ENCODE measurements at regions not wholly inside any gene's neighbourhood (a gene's known extent, or its start where the extent isn't known, plus 50 kb on each side); places are given as distances from the start of the nearest gene placed in this dataset.

- no peak for DNase-seq
These were observed 1879.4 kb upstream of the PIK3C3 start for GRCh38 chr18:40075616-40076015.

DNA sequence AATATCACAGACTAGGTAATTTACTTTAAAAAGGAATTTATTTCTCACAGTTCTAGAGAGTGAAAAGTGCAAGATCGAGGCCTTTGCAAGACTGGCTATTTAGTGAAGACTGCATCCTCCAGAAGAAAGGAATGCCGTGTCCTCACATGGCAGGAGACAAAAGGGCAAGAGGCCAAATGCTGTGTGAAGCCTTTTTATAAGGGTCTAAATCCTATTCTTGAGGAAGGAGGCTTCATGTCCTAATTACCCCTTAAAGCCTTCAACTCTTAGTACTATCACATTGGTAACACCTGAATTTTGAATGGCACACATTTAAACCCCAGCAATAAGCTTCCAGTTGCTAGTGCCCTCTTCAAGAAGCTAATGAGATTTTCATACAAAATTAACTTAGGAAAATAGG lies 1882.3 kb upstream of the PIK3C3 start:
- no peak for DNase-seq

DNA sequence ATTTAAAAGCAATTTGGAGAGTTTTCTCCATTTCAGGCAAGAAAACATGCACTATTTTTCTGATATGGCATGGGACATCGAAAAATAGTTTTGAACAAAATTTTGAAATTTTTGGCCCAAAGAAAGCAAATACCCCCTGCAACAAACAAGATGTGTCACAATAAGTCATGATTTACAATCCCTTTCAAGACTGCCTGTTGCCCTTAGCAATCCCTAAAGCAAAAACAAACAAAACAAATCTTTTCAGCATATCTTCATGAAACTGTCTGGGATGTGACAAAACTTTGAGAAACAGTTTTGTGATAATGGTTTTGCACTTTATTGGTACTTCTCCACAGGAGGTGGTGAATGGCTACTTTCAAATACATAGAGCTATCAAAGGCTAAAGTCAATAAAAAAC lies 1888.7 kb upstream of the PIK3C3 start:
- DNase-seq: no peak

- DNase-seq: no peak
These were observed 1891.5 kb upstream of the PIK3C3 start for GRCh38 chr18:40063488-40063887.

DNA sequence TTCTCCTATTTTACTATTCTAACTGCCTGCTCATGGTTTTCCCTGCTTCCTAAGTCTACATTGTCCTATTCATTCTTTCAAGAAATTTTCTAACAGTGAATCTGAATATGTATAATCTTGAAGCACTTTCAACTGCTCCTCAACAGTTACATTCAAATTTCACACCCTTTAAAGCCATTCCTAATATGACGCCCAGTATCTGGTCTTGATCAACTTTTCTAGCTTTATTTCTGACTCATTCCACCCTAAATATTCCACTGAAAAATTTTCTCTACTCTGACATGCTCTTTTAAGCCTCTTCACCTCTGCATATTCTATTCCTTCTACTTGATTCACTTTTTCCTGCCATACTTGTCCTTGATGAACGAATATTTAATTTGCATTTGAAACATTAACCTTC lies 1893.9 kb upstream of the PIK3C3 start:
- no peak for DNase-seq

DNA sequence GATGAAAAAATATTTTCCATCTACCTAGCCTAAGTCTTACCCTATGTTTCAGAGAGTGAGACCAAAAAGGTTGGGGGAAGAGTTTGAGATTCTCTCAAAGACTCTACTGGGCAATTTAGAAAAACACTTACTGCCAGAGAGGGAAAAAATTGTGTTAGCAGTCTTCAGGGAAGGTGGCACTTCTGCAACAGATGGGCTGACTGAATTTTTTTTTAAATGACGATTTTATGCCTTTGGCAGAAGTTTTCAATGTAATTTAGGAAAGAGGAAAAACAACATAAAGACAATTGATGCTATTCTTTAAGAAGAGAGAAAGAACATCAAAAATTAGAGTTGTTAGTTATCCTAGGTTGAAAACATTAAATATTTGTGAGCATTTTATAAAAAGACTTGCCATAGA lies 1894.5 kb upstream of the PIK3C3 start:
- no peak for DNase-seq

DNA sequence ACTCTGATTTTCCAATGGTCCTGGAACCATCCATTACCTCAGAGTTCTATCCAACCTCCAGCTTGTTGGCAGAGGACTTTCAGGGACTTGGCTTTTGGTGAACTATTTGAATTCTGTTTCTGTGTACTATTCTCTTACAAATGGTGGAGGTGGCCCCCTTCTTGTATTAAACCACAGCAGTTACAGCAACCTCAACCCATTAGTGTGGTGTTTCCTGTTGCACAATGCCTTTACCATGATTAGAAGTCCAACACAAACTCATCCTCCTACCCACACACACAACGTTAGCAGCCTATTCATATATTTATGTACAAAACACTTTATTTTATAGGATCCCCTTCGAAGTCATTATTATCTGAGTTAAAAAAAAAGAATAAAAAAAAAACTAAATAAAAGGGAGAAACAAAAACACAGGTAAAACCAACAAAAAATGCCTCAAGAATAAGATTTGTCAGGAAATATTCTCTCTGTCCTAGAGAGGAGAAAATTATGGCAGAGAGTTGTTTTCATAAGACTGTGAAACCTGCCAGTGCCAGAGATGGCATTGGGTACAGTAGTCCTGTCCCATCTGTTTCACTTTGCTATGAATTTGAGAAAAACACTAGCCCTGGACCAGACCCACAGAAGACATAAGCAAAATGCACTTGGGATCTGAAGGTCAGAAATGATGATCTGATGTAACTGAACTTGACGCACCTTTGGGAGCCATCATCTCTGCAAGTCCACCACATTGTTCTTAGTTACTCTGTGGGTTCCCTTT lies 1896.0 kb upstream of the PIK3C3 start:
- DNase-seq: no peak

DNA sequence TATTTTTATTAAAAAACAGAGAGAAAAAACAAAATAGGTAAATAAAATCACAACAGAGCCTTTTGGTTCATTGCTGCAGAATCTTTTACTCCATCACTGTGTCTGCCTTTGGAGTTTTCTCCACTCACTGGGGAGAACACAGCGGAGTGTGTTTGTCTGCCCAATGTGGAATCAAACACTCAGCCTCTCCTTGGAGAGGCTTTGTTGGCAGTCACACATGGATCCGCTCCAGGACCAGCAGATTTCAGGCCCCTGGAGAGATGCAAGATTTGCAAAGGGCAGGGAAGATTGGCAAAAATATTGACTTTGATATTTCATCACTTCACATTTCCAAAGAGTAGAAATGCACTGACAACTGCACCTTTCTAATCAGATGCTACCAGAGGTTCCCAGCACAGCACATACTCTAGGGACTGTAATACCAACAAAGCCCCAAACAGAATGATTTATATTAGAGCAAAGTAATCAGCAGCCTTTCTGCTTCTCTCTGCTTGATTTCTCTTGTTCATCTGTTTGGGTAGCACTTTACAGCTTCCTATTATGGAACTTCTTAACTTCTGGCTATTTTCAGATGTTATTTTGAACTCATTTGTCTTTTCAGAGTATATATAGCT lies 1898.8 kb upstream of the PIK3C3 start:
- no peak for DNase-seq

DNA sequence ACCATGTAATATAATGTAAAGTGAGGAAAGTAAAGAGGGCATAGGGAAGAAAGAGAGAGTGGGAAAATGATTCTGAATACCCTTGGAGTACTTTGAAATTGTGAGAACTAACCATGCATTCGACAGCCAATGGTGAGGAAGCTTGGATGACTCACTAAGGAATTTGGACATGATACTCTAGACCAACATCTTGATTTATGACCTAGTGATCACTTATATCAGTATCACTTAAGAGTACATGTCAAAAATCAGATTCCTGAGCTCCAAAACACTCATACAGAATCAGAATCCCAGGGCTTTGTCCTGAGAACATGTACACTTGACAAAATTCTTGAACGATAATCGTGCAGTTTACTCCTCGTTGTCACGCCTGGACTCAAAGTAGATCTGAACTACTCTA lies 1899.8 kb upstream of the PIK3C3 start:
- DNase-seq: no peak

- no peak for DNase-seq
These were observed 1905.3 kb upstream of the PIK3C3 start for GRCh38 chr18:40049716-40050115.

GRCh38 chr18:40048886-40049650 lies 1906.0 kb upstream of the PIK3C3 start:
- DNase-seq: no peak

- no peak for DNase-seq
These were observed 1906.8 kb upstream of the PIK3C3 start for GRCh38 chr18:40048253-40048652.

DNA sequence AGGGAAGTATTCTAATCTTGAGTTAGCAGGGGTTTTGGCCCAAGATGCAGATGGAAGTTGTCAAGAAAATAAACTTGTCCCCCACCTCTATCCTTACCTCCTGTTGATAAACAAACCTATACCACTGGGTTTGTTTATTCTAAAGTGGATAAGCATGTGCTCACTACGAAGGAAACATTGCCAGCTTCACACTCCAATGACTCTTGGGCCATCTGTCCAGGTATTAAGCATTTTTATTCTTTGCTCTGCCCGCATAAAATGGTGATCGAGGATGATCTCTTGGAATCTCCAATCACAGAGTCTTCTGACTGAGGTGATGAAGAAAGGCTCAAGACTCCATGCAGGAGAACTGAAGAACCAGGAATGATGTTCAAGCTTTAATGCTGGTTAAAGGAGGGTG lies 1908.4 kb upstream of the PIK3C3 start:
- no peak for DNase-seq

DNA sequence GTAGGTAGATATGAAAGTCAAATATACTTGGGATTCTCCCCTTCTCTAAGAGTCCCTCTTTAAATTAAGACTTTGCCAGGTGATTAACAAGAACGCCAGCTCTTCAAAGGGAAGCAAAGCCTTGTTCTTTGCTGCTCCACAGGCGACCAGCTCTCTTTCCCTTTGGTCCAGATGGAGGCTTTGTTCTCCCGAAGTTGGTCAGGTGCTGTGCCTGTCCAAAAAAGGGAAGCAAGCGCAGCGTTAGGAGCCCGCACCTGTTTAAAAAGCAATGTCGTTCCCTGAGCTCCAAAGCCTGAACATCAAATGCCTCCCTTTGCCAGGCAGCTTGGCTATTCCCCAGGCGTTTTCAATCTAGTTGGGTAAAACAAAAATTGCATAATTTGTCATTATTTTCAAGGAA lies 1913.1 kb upstream of the PIK3C3 start:
- no peak for DNase-seq

- DNase-seq: no peak
These were observed 1914.5 kb upstream of the PIK3C3 start for GRCh38 chr18:40040574-40040973.

- DNase-seq: no peak
These were observed 1917.7 kb upstream of the PIK3C3 start for GRCh38 chr18:40037356-40037755.

DNA sequence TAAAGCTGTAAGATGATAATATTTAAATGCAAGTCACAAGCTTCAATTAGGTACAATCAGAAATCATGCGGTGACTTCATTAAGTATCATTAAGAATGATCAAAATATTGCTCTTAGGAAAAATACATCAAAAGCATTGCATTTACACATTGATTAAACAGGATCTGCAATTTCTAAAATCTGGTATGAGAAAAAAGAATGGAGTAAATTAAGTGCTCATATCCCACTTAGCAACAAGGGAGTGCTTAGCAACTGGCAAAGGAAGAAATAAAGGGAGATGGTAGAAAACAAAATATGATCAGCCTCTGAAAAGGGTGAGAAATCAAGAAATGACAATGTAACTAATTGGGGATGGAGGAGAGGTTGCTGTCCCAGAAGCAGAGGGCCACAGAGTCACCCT lies 1918.2 kb upstream of the PIK3C3 start:
- DNase-seq: no peak

DNA sequence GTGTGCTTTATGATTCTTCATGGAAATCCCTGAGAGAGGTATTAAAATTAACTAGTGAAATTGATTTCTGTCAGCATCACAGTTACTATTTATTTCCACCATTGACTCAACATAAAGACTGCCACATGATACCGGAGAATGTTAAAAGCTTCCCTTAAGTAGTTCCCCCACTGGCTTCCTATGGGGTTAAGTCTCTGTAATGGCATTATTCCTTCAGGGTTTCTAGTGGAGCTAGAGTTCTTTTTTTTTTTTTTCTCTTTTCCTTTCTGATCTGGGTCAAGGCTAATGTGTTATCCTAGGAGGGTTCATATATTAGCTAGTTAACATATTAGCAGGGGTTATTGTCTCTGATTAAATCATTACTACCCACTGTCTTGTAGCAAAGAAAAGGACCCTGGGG lies 1919.1 kb upstream of the PIK3C3 start:
- no peak for DNase-seq

- DNase-seq: no peak
These were observed 1923.0 kb upstream of the PIK3C3 start for GRCh38 chr18:40032076-40032475.

DNA sequence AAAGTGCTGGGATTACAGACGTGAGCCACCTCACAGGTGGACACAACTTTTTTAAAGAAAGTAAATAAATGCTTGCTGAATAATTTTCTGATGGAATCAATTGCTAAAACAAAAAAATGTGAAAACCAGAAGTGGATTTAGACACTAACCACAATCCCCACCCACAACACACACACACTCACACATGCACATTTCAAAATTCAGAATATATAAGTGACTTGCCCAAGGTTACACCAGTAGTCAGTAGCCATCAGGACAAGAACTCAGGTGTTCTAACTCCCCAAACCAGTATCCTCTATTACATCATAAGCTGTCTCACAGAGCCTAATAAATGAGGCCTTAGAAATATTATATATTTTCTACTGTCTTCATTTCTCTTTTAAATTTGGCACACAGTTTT lies 1923.6 kb upstream of the PIK3C3 start:
- DNase-seq: no peak

DNA sequence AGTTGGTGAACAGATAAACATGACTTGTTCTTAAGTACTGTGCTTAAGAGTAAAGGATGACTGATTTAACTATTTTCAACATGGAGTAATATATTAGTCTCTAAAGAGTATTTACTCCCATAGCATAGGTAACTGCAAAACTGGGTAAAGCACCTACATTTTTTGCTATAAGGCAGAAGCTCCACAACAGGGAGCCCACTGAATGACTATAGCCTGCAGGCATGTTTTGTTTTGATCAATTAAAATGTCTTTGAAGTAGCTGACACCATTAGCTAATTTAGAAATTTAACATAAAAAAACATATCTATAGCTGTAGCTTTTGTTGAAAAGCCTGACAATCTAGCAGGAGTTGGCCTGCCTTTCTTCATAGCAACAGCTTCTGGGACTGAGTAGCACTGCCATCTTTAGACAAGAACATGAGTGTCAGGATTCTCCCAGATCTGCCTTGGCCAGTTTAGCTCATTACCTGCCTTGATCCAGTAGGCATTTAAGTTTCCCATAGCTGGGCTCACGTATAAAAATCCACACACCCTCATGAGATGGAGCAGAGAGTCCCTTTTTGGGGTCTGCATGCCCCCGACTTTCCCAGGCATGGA lies 1935.1 kb upstream of the PIK3C3 start:
- DNase-seq: no peak

- DNase-seq: no peak
These were observed 1936.8 kb upstream of the PIK3C3 start for GRCh38 chr18:40018266-40018665.

DNA sequence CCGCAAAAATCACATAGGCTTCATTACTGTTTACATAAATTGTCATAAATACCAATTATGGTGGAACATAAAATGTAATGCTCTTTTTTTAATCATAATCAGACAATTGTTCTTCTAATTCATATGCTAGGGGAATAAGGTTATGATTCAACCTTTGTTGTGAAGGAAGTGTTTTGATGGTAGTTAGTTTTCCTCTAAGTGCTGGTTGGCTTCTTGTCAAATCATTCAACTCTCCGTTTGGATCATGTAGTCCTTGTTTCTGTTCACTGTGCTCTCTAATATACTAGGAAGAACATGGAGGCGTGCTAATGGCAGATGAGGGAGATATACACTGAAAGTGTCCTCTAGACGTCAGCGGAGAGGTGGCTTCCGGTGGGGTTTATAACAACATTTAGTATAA lies 1938.0 kb upstream of the PIK3C3 start:
- DNase-seq: no peak

GRCh38 chr18:40016405-40016804 lies 1938.6 kb upstream of the PIK3C3 start:
- DNase-seq: no peak

Data from NCI-H187 (cell line).